IPS DF 6.9 (cell line): ENCODE measurements at regions not wholly inside any gene's neighbourhood (a gene's known extent, or its start where the extent isn't known, plus 50 kb on each side); places are given as distances from the start of the nearest gene placed in this dataset.
"Not testable (repeated sequence)": the region's sequence is repeated elsewhere in the genome, so short reads cannot be mapped to it uniquely, and the experiment has no call there.

Source experiments
- DNase-seq: peaks from one replicate; pipeline ENCODE4 v3.0.0-alpha.2; 2013; ENCODE audit warnings: low read depth, low spot score
- H3K27ac ChIP-seq: one replicate; pipeline ENCODE4 v1.5.1; 2013; ENCODE audit warnings: low read length, control low read depth
- H3K27me3 ChIP-seq: 2 replicates; pipeline ENCODE4 v1.6.1; 2013; ENCODE audit warnings: mild to moderate bottlenecking, low read length; ENCODE audit not compliant: control insufficient read depth, insufficient read depth
- H3K36me3 ChIP-seq: 2 replicates; pipeline ENCODE4 v1.6.1; 2013; ENCODE audit warnings: low read length; ENCODE audit not compliant: control insufficient read depth, insufficient read depth
- H3K4me1 ChIP-seq: 2 replicates; pipeline ENCODE4 v1.6.1; 2013; ENCODE audit warnings: low read length; ENCODE audit not compliant: control insufficient read depth, insufficient read depth
- H3K4me3 ChIP-seq: 2 replicates; pipeline ENCODE4 v1.5.1; 2013; ENCODE audit warnings: mild to moderate bottlenecking, low read length
- H3K9me3 ChIP-seq: 2 replicates; pipeline ENCODE4 v1.6.1; 2013; ENCODE audit warnings: low read length, inconsistent platforms; ENCODE audit not compliant: control insufficient read depth, insufficient read depth
- WGBS: extraction: QIAGEN DNeasy Blood & Tissue Kit; methylation state at CpG from one replicate; pipeline ENCODE4 v1.1.7; 2013; ENCODE audit warnings: mixed read lengths, missing lambda C conversion rate; ENCODE audit not compliant: insufficient read length, insufficient coverage; 5-methylcytosine and 5-hydroxymethylcytosine counted together

- not testable (repeated sequence) for H3K9me3 ChIP-seq, DNase-seq, H3K4me3 ChIP-seq, H3K27me3 ChIP-seq, H3K36me3 ChIP-seq, H3K4me1 ChIP-seq, H3K27ac ChIP-seq
- WGBS = no CpG with 5 or more reads among the region's 7 CpGs
Observed at GRCh38 chr5:142208244-142208643, 99.7 kb downstream of the NDFIP1 start.

DNA sequence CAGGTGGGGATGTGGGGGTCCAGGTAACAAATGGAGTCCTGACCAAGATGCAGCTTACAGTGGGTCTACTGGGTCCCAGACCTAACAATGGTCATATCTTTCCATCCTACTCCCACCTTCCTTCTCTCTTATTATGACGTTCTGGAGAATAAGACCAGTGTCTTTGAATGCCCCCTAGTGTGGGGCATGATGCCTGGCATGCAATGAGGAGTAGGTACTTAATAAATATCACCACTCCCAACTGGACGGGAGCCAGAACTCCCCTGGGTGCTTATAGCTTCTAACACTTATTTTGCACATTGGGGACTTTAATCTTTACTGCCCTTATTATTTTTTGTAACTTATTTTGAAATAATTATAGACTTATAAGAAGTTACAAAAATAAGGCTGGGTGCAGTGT lies 98.2 kb downstream of the NDFIP1 start:
- Histone ChIP-seq H3K4me1 (peaks cover 2% of the 10 kb centered on the region; the same call in 1 of the 2 replicates), H3K27me3 (no peaks in the 10 kb centered on the region), H3K36me3 (no peaks in the 10 kb centered on the region), H3K4me3 (no peak overlapping the region), H3K27ac (no peak overlapping the region), H3K9me3 (no peaks in the 10 kb centered on the region)
- no peak for DNase-seq
- no CpG with 5 or more reads among the region's 2 CpGs for WGBS

- Histone ChIP-seq H3K36me3 (no peaks in the 10 kb centered on the region), H3K4me3 (no peak overlapping the region), H3K4me1 (peaks cover 2% of the 10 kb centered on the region; the same call in 1 of the 2 replicates), H3K9me3 (no peaks in the 10 kb centered on the region), H3K27me3 (no peaks in the 10 kb centered on the region), H3K27ac (no peak overlapping the region)
- no CpG with 5 or more reads among the region's 4 CpGs for WGBS
- DNase-seq = no peak
Observed at GRCh38 chr5:142204219-142204618, 95.6 kb downstream of the NDFIP1 start.
